Uterus (tissue), 3 donors: ENCODE measurements at regions not wholly inside any gene's neighbourhood (a gene's known extent, or its start where the extent isn't known, plus 50 kb on each side); places are given as distances from the start of the nearest gene placed in this dataset.

Source experiments
- DNase-seq, 2 donors: peaks; one replicate each; pipeline ENCODE4 v3.0.0-alpha.2; 2019 to 2020
- H3K27ac ChIP-seq, 2 donors: fragments of 200-600 bp; sonication (generic); 1 replicate in 1 of 2; 2 replicates in 1 of 2; pipeline ENCODE4 v1.5.1; 2016 to 2018
- H3K27me3 ChIP-seq, 2 donors: fragments of 200-600 bp; sonication (generic); one replicate each; pipeline ENCODE4 v1.5.1; 2018 to 2019; ENCODE audit warnings: control low read depth in 1 of 2
- H3K36me3 ChIP-seq, 2 donors: fragments of 200-600 bp; sonication (generic); one replicate each; pipeline ENCODE4 v1.5.1; 2019; ENCODE audit warnings: control low read depth in 1 of 2
- H3K4me1 ChIP-seq, 2 donors: fragments of 200-600 bp; sonication (generic); one replicate each; pipeline ENCODE4 v1.5.1; 2018 to 2019; ENCODE audit warnings: control low read depth in 1 of 2
- H3K4me3 ChIP-seq, 2 donors: fragments of 200-600 bp; sonication (generic); 1 replicate in 1 of 2; 2 replicates in 1 of 2; pipeline ENCODE4 v1.5.1; 2018 to 2019; ENCODE audit warnings: mild to moderate bottlenecking in 1 of 2
- H3K9me3 ChIP-seq, 2 donors: fragments of 200-600 bp; sonication (generic); one replicate each; pipeline ENCODE4 v1.5.1; 2019; ENCODE audit warnings: control low read depth in 1 of 2
- POLR2A ChIP-seq, 2 donors: fragments of 450-650 bp; IDR thresholded peaks; one replicate each; pipeline ENCODE4 v1.6.1; 2016; ENCODE audit warnings: antibody characterized with exemption in 2 of 2, mild to moderate bottlenecking in 1 of 2, moderate library complexity in 1 of 2
- intact Hi-C: fragments of 100-400 bp; cut with DNase I; formaldehyde crosslinking; loops from one replicate; pipeline ENCODE4 v1.15.1; 2023; ENCODE audit warnings: low total_unique reads
- TF ChIP-seq, protein P1 (sequence below), 4 experiments: fragments of 200-600 bp in 2 of 4; fragments of 450-650 bp in 2 of 4; sonication (generic) in 2 of 4; IDR thresholded peaks; one replicate each; pipeline ENCODE4 v1.5.1; 2016 to 2019; ENCODE audit warnings: antibody characterized with exemption in 4 of 4, mild to moderate bottlenecking in 2 of 4, moderate library complexity in 1 of 4
- donor health status: DM: yes; HTN: yes; CAD: no.

- TF ChIP-seq, protein P1, sequence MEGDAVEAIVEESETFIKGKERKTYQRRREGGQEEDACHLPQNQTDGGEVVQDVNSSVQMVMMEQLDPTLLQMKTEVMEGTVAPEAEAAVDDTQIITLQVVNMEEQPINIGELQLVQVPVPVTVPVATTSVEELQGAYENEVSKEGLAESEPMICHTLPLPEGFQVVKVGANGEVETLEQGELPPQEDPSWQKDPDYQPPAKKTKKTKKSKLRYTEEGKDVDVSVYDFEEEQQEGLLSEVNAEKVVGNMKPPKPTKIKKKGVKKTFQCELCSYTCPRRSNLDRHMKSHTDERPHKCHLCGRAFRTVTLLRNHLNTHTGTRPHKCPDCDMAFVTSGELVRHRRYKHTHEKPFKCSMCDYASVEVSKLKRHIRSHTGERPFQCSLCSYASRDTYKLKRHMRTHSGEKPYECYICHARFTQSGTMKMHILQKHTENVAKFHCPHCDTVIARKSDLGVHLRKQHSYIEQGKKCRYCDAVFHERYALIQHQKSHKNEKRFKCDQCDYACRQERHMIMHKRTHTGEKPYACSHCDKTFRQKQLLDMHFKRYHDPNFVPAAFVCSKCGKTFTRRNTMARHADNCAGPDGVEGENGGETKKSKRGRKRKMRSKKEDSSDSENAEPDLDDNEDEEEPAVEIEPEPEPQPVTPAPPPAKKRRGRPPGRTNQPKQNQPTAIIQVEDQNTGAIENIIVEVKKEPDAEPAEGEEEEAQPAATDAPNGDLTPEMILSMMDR (IDR thresholded peaks at IDR 0.05) = no peak
- TF ChIP-seq POLR2A (IDR thresholded peaks at IDR 0.05) = no peak
- Histone ChIP-seq H3K4me3 (no peak overlapping the region), H3K4me1 (no peaks in the 10 kb centered on the region), H3K36me3 (no peaks in the 10 kb centered on the region), H3K9me3 (no peaks in the 10 kb centered on the region), H3K27me3 (no peaks in the 10 kb centered on the region), H3K27ac (no peak overlapping the region)
- no peak for DNase-seq
- intact Hi-C loops = no loop called here
Measured at GRCh38 chr7:19215412-19215811, 70.2 kb upstream of the FERD3L start.

- no peaks in the 10 kb centered on the region for H3K36me3 ChIP-seq
- no peaks in the 10 kb centered on the region for H3K4me1 ChIP-seq
- H3K27me3 ChIP-seq = no peaks in the 10 kb centered on the region
- no peak overlapping the region for H3K27ac ChIP-seq
- no peak for DNase-seq
- H3K4me3 ChIP-seq = no peak overlapping the region
- TF ChIP-seq, protein P1 (IDR thresholded peaks at IDR 0.05) = no peak
- TF ChIP-seq POLR2A (IDR thresholded peaks at IDR 0.05) = no peak
- intact Hi-C loops = no loop called here
- H3K9me3 ChIP-seq = no peaks in the 10 kb centered on the region
Measured at GRCh38 chr7:19213746-19214145, 68.5 kb upstream of the FERD3L start.

- no peak overlapping the region for H3K4me3 ChIP-seq
- no peak overlapping the region for H3K27ac ChIP-seq
- H3K9me3 ChIP-seq = no peaks in the 10 kb centered on the region
- H3K4me1 ChIP-seq = no peaks in the 10 kb centered on the region
- no peak for DNase-seq
- no peaks in the 10 kb centered on the region for H3K27me3 ChIP-seq
- no peaks in the 10 kb centered on the region for H3K36me3 ChIP-seq
- intact Hi-C loops = no loop called here
- no peak for TF ChIP-seq POLR2A (IDR thresholded peaks at IDR 0.05)
- TF ChIP-seq, protein P1 (IDR thresholded peaks at IDR 0.05) = no peak
Measured at GRCh38 chr7:19210893-19211413, 65.7 kb upstream of the FERD3L start.

- Histone ChIP-seq H3K4me3 (no peak overlapping the region), H3K27ac (no peak overlapping the region), H3K27me3 (no peaks in the 10 kb centered on the region), H3K36me3 (no peaks in the 10 kb centered on the region), H3K9me3 (no peaks in the 10 kb centered on the region), H3K4me1 (no peaks in the 10 kb centered on the region)
- DNase-seq = no peak
- no peak for TF ChIP-seq POLR2A (IDR thresholded peaks at IDR 0.05)
- intact Hi-C loops = no loop called here
Measured at GRCh38 chr7:19209166-19209696, 64.0 kb upstream of the FERD3L start.

DNA sequence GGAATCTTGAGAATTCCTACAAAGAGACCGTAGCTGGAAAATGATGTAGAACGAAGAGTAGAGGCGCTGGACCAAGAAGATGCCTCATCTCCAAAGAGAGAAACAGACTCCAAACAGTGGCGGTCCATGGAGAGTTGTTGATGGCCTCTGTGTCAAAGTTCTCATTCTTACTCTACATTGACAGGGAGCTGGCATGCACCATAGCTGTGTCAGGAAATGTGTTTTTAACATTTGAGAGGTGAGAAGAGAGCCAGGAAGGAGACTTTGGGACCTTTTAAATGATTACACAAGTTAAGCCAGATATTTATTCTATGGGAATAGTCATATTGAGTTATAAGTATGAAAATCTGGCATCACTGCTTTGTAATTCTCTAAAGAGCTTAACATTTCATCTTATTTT is 61.5 kb upstream of the FERD3L start:
- Histone ChIP-seq H3K36me3 (no peaks in the 10 kb centered on the region), H3K4me1 (no peaks in the 10 kb centered on the region), H3K27ac (no peak overlapping the region), H3K9me3 (no peaks in the 10 kb centered on the region), H3K4me3 (no peak overlapping the region), H3K27me3 (no peaks in the 10 kb centered on the region)
- TF ChIP-seq POLR2A (IDR thresholded peaks at IDR 0.05) = no peak
- intact Hi-C loops = no loop called here
- DNase-seq = no peak

DNA sequence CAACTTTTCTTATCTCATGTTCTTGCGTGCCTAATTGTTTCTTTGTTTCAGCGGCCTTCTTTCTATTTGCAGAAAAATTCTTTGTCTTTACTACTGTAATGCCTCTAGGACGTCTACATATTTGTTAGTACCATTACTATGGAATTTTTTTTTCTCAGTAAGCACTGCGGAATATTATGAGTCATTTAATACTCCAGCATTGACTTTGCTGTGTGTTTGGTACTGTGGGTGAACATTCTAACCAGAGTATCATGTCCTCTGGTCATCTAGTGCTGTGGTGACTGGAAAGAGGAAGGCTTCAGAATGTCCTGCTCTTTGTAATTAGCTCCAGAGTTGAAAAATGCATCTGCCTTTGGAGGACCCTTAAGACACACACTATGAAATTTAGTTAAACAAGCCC is 58.5 kb upstream of the FERD3L start:
- no peak for TF ChIP-seq POLR2A (IDR thresholded peaks at IDR 0.05)
- TF ChIP-seq, protein P1 (IDR thresholded peaks at IDR 0.05) = no peak
- Histone ChIP-seq H3K36me3 (no peaks in the 10 kb centered on the region), H3K27ac (no peak overlapping the region), H3K27me3 (no peaks in the 10 kb centered on the region), H3K4me1 (no peaks in the 10 kb centered on the region), H3K4me3 (no peak overlapping the region), H3K9me3 (no peaks in the 10 kb centered on the region)
- DNase-seq = no peak
- intact Hi-C loops = no loop called here
